IMR-90 (cell line): ENCODE measurements at regions not wholly inside any gene's neighbourhood (a gene's known extent, or its start where the extent isn't known, plus 50 kb on each side); places are given as distances from the start of the nearest gene placed in this dataset.

Source experiments
- ATAC-seq: fragments of 200-7000 bp; cut with Tn5 transposase; 2 replicates; pipeline ENCODE4 v1.9.1; 2020; ENCODE audit warnings: low read depth, mild to moderate bottlenecking, moderate library complexity
- BruUV-seq: library from RNA; stranded (reverse); fragments of 400-500 nt; replicated peaks from 2 replicates; lab custom pipeline; 2021; lab: Mats Ljungman, UMichigan
- CTCF ChIA-PET: fragments of 300-600 bp; formaldehyde crosslinking; extraction: SDS; loops from one replicate; lab custom pipeline; 2021; ENCODE audit warnings: antibody characterized with exemption; lab: Yijun Ruan, JAX
- POLR2A ChIA-PET: fragments of 300-600 bp; sonication (Branson Sonifier 250); formaldehyde crosslinking; loops from one replicate; lab custom pipeline; 2022; ENCODE audit warnings: antibody characterized with exemption; ENCODE audit not compliant: unreplicated experiment; lab: Charles Lee
- DNase-seq: peaks from one replicate; pipeline ENCODE4 v3.0.0; 2013
- H2AFZ ChIP-seq: replicated peaks from 2 replicates; pipeline ENCODE3; 2013; ENCODE audit warnings: low read length, mild to moderate bottlenecking; ENCODE audit not compliant: poor library complexity
- H2AK5ac ChIP-seq: 2 replicates; pipeline ENCODE4 v1.6.1; 2013; ENCODE audit warnings: low read depth, low read length, inconsistent platforms
- H2AK9ac ChIP-seq: replicated peaks from 2 replicates; pipeline ENCODE3; 2013; ENCODE audit warnings: mild to moderate bottlenecking, low read depth, low read length, moderate library complexity; ENCODE audit not compliant: poor library complexity
- H2BK120ac ChIP-seq: 2 replicates; pipeline ENCODE4 v1.6.1; 2013; ENCODE audit warnings: low read depth, low read length, inconsistent platforms
- H2BK15ac ChIP-seq: 3 replicates; pipeline ENCODE4 v1.6.1; 2013; ENCODE audit warnings: low read depth, low read length, inconsistent platforms
- H2BK20ac ChIP-seq: 2 replicates; pipeline ENCODE4 v1.6.1; 2013; ENCODE audit warnings: low read depth, mild to moderate bottlenecking, inconsistent platforms, low read length, moderate library complexity
- H2BK5ac ChIP-seq: 2 replicates; pipeline ENCODE4 v1.6.1; 2013; ENCODE audit warnings: mild to moderate bottlenecking, low read depth, low read length, inconsistent platforms; ENCODE audit not compliant: poor library complexity, severe bottlenecking
- H3K14ac ChIP-seq: replicated peaks from 2 replicates; pipeline ENCODE4 v1.6.1; 2013; ENCODE audit warnings: low read depth, low read length, inconsistent platforms
- H3K18ac ChIP-seq: 2 replicates; pipeline ENCODE4 v1.6.1; 2013; ENCODE audit warnings: low read depth, low read length, control low read depth
- H3K23ac ChIP-seq: 2 replicates; pipeline ENCODE4 v1.6.1; 2013; ENCODE audit warnings: low read depth, low read length, inconsistent platforms
- H3K27ac ChIP-seq: 2 replicates; pipeline ENCODE4 v1.5.1; 2013; ENCODE audit warnings: mild to moderate bottlenecking, control low read depth, low read length; ENCODE audit not compliant: insufficient read depth
- H3K27me3 ChIP-seq: 2 replicates; pipeline ENCODE4 v1.6.1; 2013; ENCODE audit warnings: low read length; ENCODE audit not compliant: control insufficient read depth, insufficient read depth
- H3K36me3 ChIP-seq: 2 replicates; pipeline ENCODE4 v1.6.1; 2013; ENCODE audit warnings: low read length, mixed read lengths; ENCODE audit not compliant: control insufficient read depth, insufficient read depth
- H3K4ac ChIP-seq: 2 replicates; pipeline ENCODE4 v1.6.1; 2013; ENCODE audit warnings: low read depth, low read length, inconsistent platforms
- H3K4me1 ChIP-seq: 2 replicates; pipeline ENCODE4 v1.6.1; 2013; ENCODE audit warnings: low read length, mixed read lengths; ENCODE audit not compliant: control insufficient read depth, insufficient read depth
- H3K4me2 ChIP-seq: 2 replicates; pipeline ENCODE4 v1.6.1; 2013; ENCODE audit warnings: low read depth, mild to moderate bottlenecking, control low read depth, low read length, moderate library complexity
- H3K4me3 ChIP-seq: 2 replicates; pipeline ENCODE4 v1.5.1; 2013; ENCODE audit warnings: low read depth, mild to moderate bottlenecking, control low read depth, low read length, moderate library complexity; ENCODE audit not compliant: insufficient read depth
- H3K56ac ChIP-seq: 2 replicates; pipeline ENCODE4 v1.6.1; 2013; ENCODE audit warnings: low read length, inconsistent platforms; ENCODE audit not compliant: insufficient read depth; ENCODE audit errors: extremely low read depth
- H3K79me1 ChIP-seq, 2 experiments: 2 replicates each; pipeline ENCODE4 v1.6.1; 2013; ENCODE audit warnings: low read length in 2 of 2, inconsistent platforms in 1 of 2, low read depth in 1 of 2
- H3K9ac ChIP-seq: 2 replicates; pipeline ENCODE4 v1.6.1; 2013; ENCODE audit warnings: low read depth, low read length, control low read depth
- H3K9me1 ChIP-seq: 2 replicates; pipeline ENCODE4 v1.6.1; 2013; ENCODE audit warnings: low read length, inconsistent platforms; ENCODE audit not compliant: insufficient read depth
- H3K9me3 ChIP-seq: 2 replicates; pipeline ENCODE4 v1.6.1; 2013; ENCODE audit warnings: low read length; ENCODE audit not compliant: control insufficient read depth, insufficient read depth
- H4K20me1 ChIP-seq: 2 replicates; pipeline ENCODE4 v1.6.1; 2013; ENCODE audit warnings: low read length, inconsistent platforms; ENCODE audit not compliant: insufficient read depth
- H4K5ac ChIP-seq: 2 replicates; pipeline ENCODE4 v1.6.1; 2013; ENCODE audit warnings: mild to moderate bottlenecking, low read depth, low read length, control low read depth
- H4K8ac ChIP-seq, 2 experiments: 2 replicates each; pipeline ENCODE4 v1.6.1; 2013; ENCODE audit warnings: low read depth in 2 of 2, low read length in 2 of 2, control low read depth in 1 of 2, inconsistent platforms in 1 of 2
- H4K91ac ChIP-seq: 2 replicates; pipeline ENCODE4 v1.6.1; 2013; ENCODE audit warnings: low read depth, low read length, inconsistent platforms; ENCODE audit not compliant: insufficient read depth
- BHLHE40 ChIP-seq: fragments of 150-350 bp; IDR thresholded peaks from 2 replicates; pipeline ENCODE4 v1.6.1; 2016; ENCODE audit warnings: mild to moderate bottlenecking, low read depth, low read length
- CEBPB ChIP-seq: IDR thresholded peaks from 2 replicates; pipeline ENCODE4 v1.6.1; 2012; ENCODE audit warnings: low read depth, low read length, improper control_type of control experiment
- CHD1 ChIP-seq: IDR thresholded peaks from 2 replicates; pipeline ENCODE4 v1.6.1; 2012; ENCODE audit warnings: low read depth, low read length, improper control_type of control experiment
- FOS ChIP-seq: fragments of 150-350 bp; IDR thresholded peaks from 2 replicates; pipeline ENCODE4 v1.6.1; 2016; ENCODE audit warnings: low read depth, low read length
- MAFK ChIP-seq: IDR thresholded peaks from 2 replicates; pipeline ENCODE4 v1.6.1; 2012; ENCODE audit warnings: low read depth, low read length, improper control_type of control experiment
- MAZ ChIP-seq: IDR thresholded peaks from 2 replicates; pipeline ENCODE4 v1.6.1; 2012; ENCODE audit warnings: low read depth, mild to moderate bottlenecking, low read length, improper control_type of control experiment, moderate library complexity, borderline replicate concordance
- MXI1 ChIP-seq: IDR thresholded peaks from 2 replicates; pipeline ENCODE4 v1.6.1; 2012; ENCODE audit warnings: low read depth, mild to moderate bottlenecking, low read length, moderate library complexity, borderline replicate concordance
- NFE2L2 ChIP-seq: fragments of 150-350 bp; IDR thresholded peaks from 2 replicates; pipeline ENCODE4 v1.6.1; 2016; ENCODE audit warnings: low read depth, mild to moderate bottlenecking, low read length
- POLR2A ChIP-seq: IDR thresholded peaks from 2 replicates; pipeline ENCODE4 v1.6.1; 2012; ENCODE audit warnings: mild to moderate bottlenecking, low read depth, low read length
- RAD21 ChIP-seq: IDR thresholded peaks from 2 replicates; pipeline ENCODE4 v1.6.1; 2012; ENCODE audit warnings: low read length, improper control_type of control experiment
- RCOR1 ChIP-seq: IDR thresholded peaks from 2 replicates; pipeline ENCODE4 v1.6.1; 2012; ENCODE audit warnings: mild to moderate bottlenecking, low read length, improper control_type of control experiment; ENCODE audit not compliant: insufficient replicate concordance
- RFX5 ChIP-seq: IDR thresholded peaks from 2 replicates; pipeline ENCODE4 v1.8.0; 2012; ENCODE audit warnings: low read depth, mild to moderate bottlenecking, low read length, moderate library complexity
- SMC3 ChIP-seq: fragments of 150-350 bp; IDR thresholded peaks from 2 replicates; pipeline ENCODE4 v1.6.1; 2016; ENCODE audit warnings: low read depth, mild to moderate bottlenecking, antibody characterized with exemption, low read length, moderate library complexity
- WGBS, 2 experiments: methylation state at CpG; one replicate each; pipeline versions ENCODE4 v1.1.5 to v1.1.7; 2013; ENCODE audit warnings: missing lambda C conversion rate in 2 of 2; ENCODE audit not compliant: insufficient read length in 1 of 2; ENCODE audit errors: extremely low coverage in 2 of 2; 5-methylcytosine and 5-hydroxymethylcytosine counted together
- dilution Hi-C: fragments of 300-500 bp; cut with HindIII; formaldehyde crosslinking; loops from one replicate; pipeline ENCODE4 v1.14.3; 2018; ENCODE audit warnings: low sequenced_read_pairs; ENCODE audit not compliant: unreplicated experiment
- in situ Hi-C: fragments of 300-500 bp; cut with MboI; formaldehyde crosslinking; loops from 3 replicates; pipeline ENCODE4 v1.14.3; 2019; ENCODE audit warnings: low sequenced_read_pairs, inconsistent platforms, mixed read lengths
- intact Hi-C: fragments of 100-400 bp; cut with micrococcal nuclease; formaldehyde crosslinking; loops from 2 replicates; pipeline ENCODE4 v1.10.0; 2022
- TF ChIP-seq, protein P1 (sequence below): conservative IDR thresholded peaks from 2 replicates; pipeline ENCODE4 v1.5.1; 2012; ENCODE audit warnings: mild to moderate bottlenecking, low read depth, low read length, improper control_type of control experiment
- TF ChIP-seq, protein P2 (sequence below): fragments of 150-350 bp; IDR thresholded peaks from 2 replicates; pipeline ENCODE4 v1.6.1; 2017; ENCODE audit warnings: mild to moderate bottlenecking, antibody characterized with exemption, low read length, low read depth
- TF ChIP-seq, protein P3 (sequence below): fragments of 150-350 bp; IDR thresholded peaks from 2 replicates; pipeline ENCODE4 v1.6.1; 2016; ENCODE audit warnings: low read depth, mild to moderate bottlenecking, low read length, moderate library complexity, borderline replicate concordance

GRCh38 chr20:50436696-50437095 is 73.5 kb upstream of the PTPN1 start:
- no peak overlapping the region for H3K4me2 ChIP-seq
- no peak overlapping the region; a peak in 1 of 4 replicates for H4K8ac ChIP-seq
- BruUV-seq: no TSS peak
- peak overlapping the region; percentile 65 for H3K4ac ChIP-seq
- no peak overlapping the region for H3K4me3 ChIP-seq
- 0 out of 2 replicates have a peak overlapping the region, but pooled peaks have one; percentile 19 for H3K14ac ChIP-seq
- peak overlapping the region; percentile 51; the same call in 1 of the 2 replicates for H2BK20ac ChIP-seq
- H3K79me1 ChIP-seq: peaks cover 0 to 18% of the 10 kb centered on the region in 2 experiments; a peak in 2 of 4 replicates
- ATAC-seq: no peak
- peak overlapping the region; percentile 90 for H2BK15ac ChIP-seq
- H3K9ac ChIP-seq: no peak overlapping the region
- no peak overlapping the region for H2AK9ac ChIP-seq
- no peaks in the 10 kb centered on the region for H3K27me3 ChIP-seq
- intact Hi-C loops (no loop called here), dilution Hi-C loops (no loop called here), in situ Hi-C loops (no loop called here)
- peaks cover 22% of the 10 kb centered on the region for H3K4me1 ChIP-seq
- peaks cover 19% of the 10 kb centered on the region for H3K9me1 ChIP-seq
- H3K27ac ChIP-seq: no peak overlapping the region
- H4K5ac ChIP-seq: no peak overlapping the region
- TF ChIP-seq BHLHE40 (no peak), MAZ (no peak), RCOR1 (no peak), RFX5 (no peak), RAD21 (no peak), CHD1 (no peak), NFE2L2 (no peak), SMC3 (no peak), MAFK (no peak), MXI1 (no peak), CEBPB (no peak), POLR2A (no peak), FOS (no peak)
- TF ChIP-seq, protein P1, sequence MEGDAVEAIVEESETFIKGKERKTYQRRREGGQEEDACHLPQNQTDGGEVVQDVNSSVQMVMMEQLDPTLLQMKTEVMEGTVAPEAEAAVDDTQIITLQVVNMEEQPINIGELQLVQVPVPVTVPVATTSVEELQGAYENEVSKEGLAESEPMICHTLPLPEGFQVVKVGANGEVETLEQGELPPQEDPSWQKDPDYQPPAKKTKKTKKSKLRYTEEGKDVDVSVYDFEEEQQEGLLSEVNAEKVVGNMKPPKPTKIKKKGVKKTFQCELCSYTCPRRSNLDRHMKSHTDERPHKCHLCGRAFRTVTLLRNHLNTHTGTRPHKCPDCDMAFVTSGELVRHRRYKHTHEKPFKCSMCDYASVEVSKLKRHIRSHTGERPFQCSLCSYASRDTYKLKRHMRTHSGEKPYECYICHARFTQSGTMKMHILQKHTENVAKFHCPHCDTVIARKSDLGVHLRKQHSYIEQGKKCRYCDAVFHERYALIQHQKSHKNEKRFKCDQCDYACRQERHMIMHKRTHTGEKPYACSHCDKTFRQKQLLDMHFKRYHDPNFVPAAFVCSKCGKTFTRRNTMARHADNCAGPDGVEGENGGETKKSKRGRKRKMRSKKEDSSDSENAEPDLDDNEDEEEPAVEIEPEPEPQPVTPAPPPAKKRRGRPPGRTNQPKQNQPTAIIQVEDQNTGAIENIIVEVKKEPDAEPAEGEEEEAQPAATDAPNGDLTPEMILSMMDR: no peak
- TF ChIP-seq, protein P2, sequence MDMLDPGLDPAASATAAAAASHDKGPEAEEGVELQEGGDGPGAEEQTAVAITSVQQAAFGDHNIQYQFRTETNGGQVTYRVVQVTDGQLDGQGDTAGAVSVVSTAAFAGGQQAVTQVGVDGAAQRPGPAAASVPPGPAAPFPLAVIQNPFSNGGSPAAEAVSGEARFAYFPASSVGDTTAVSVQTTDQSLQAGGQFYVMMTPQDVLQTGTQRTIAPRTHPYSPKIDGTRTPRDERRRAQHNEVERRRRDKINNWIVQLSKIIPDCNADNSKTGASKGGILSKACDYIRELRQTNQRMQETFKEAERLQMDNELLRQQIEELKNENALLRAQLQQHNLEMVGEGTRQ: no peak
- TF ChIP-seq, protein P3, sequence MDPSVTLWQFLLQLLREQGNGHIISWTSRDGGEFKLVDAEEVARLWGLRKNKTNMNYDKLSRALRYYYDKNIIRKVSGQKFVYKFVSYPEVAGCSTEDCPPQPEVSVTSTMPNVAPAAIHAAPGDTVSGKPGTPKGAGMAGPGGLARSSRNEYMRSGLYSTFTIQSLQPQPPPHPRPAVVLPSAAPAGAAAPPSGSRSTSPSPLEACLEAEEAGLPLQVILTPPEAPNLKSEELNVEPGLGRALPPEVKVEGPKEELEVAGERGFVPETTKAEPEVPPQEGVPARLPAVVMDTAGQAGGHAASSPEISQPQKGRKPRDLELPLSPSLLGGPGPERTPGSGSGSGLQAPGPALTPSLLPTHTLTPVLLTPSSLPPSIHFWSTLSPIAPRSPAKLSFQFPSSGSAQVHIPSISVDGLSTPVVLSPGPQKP: no peak
- no peak for DNase-seq
- CTCF ChIA-PET: no interaction called here
- H4K20me1 ChIP-seq: no peaks in the 10 kb centered on the region
- H3K36me3 ChIP-seq: no peaks in the 10 kb centered on the region
- 99% methylated on average over 5 of the region's 8 CpGs; no CpG with 5 or more reads in 1 of the 2 experiments for WGBS, 2 experiments
- no peak overlapping the region for H3K56ac ChIP-seq
- no peak overlapping the region for H3K18ac ChIP-seq
- H3K9me3 ChIP-seq: no peaks in the 10 kb centered on the region
- H2AFZ ChIP-seq: no peak overlapping the region
- H2AK5ac ChIP-seq: peak overlapping the region; percentile 85
- POLR2A ChIA-PET: no interaction called here
- no peak overlapping the region for H3K23ac ChIP-seq
- H4K91ac ChIP-seq: no peak overlapping the region
- no peak overlapping the region for H2BK5ac ChIP-seq
- peak overlapping the region; percentile 65; the same call in 1 of the 2 replicates for H2BK120ac ChIP-seq
